GM06990 (cell line): ENCODE measurements at regions not wholly inside any gene's neighbourhood (a gene's known extent, or its start where the extent isn't known, plus 50 kb on each side); places are given as distances from the start of the nearest gene placed in this dataset.

Experiments
- DNase-seq: peaks from one replicate; pipeline ENCODE4 v3.0.0-alpha.2; 2011; ENCODE audit not compliant: insufficient read length; ENCODE audit errors: extremely low read depth
- H3K27me3 ChIP-seq: replicated peaks from 2 replicates; pipeline ENCODE4 v1.6.0; 2011; ENCODE audit warnings: low read length; ENCODE audit not compliant: control insufficient read depth, insufficient read depth
- H3K36me3 ChIP-seq: 2 replicates; pipeline ENCODE4 v1.5.1; 2011; ENCODE audit warnings: low read length; ENCODE audit not compliant: control insufficient read depth, insufficient read depth
- H3K4me3 ChIP-seq: replicated peaks from 2 replicates; pipeline ENCODE4 v1.5.1; 2011; ENCODE audit warnings: low read depth, mild to moderate bottlenecking, control low read depth, low read length
- CTCF ChIP-seq: IDR thresholded peaks from 2 replicates; pipeline ENCODE4 v1.5.1; 2011; ENCODE audit warnings: low read length, control low read depth, mild to moderate bottlenecking, inconsistent platforms; ENCODE audit not compliant: insufficient read depth, poor library complexity, severe bottlenecking

DNA sequence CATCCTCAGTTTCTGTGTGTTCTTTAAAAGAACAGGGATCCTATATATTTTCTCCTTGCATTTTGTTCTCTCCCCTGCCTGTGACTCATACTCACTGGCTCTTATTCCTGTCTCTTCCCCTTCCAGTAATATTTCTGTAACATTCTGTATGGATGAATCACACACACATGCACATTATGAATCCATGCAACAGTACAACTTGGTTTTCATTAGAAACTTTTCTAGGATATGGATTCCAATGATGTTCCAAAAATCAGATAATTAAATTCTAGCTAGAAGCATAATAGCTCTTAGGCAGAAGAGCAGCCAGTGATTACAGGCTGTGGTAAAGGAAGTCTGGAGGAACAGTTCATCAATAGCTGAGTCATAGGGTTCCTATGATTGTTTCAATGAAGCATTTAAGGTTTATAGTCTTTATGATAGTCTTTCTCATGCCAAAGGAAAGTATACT lies 119.6 kb upstream of the PMFBP1 start:
- no peak for TF ChIP-seq CTCF
- no peak for DNase-seq
- Histone ChIP-seq H3K4me3 (no peak overlapping the region), H3K27me3 (no peaks in the 10 kb centered on the region), H3K36me3 (no peaks in the 10 kb centered on the region)

- Histone ChIP-seq H3K4me3 (no peak overlapping the region), H3K36me3 (no peaks in the 10 kb centered on the region), H3K27me3 (no peaks in the 10 kb centered on the region)
- TF ChIP-seq CTCF = no peak
- no peak for DNase-seq
These were observed 119.2 kb upstream of the PMFBP1 start for GRCh38 chr16:72291121-72291520.

GRCh38 chr16:72287649-72288048 lies 115.7 kb upstream of the PMFBP1 start:
- H3K27me3 ChIP-seq = no peaks in the 10 kb centered on the region
- TF ChIP-seq CTCF = no peak
- no peak overlapping the region for H3K4me3 ChIP-seq
- no peaks in the 10 kb centered on the region for H3K36me3 ChIP-seq
- no peak for DNase-seq

DNA sequence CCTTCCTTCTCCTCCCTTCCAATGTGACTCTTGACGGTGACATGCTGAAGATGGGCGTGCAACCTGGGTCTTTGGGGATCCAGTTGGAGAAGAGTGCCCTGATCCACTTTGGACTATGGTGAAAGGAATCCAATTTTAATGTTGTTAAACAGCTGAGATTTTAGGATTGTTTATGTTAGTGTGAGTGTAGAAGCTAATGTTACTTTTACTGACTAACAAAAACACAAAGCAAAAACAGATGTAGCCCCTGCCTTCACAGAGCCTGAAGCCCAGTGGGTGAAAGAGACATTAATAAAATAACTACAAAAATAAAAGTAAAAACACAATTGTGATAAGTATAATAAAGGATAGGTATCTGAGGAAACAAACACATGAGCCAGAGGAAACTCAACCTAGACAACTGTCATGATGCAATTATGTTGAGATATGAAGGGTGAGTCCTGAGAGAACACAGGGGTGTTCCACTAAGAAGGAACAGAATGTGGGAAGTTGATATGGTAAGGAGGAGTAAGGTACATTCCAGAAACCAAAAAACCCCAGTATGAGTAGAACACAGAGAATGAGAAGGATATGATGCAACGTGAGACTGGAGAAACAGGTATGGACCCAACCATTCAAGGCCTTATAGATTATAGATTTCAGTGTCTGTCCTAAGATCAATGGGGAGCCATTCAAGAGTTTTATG lies 115.1 kb upstream of the PMFBP1 start:
- H3K4me3 ChIP-seq = no peak overlapping the region
- no peak for TF ChIP-seq CTCF
- no peaks in the 10 kb centered on the region for H3K27me3 ChIP-seq

GRCh38 chr16:72285728-72286127 lies 113.8 kb upstream of the PMFBP1 start:
- no peak for DNase-seq
- Histone ChIP-seq H3K27me3 (no peaks in the 10 kb centered on the region), H3K4me3 (no peak overlapping the region), H3K36me3 (no peaks in the 10 kb centered on the region)
- TF ChIP-seq CTCF = no peak

More for the DNA sequence above, 115.1 kb upstream of the PMFBP1 start:
- no peaks in the 10 kb centered on the region for H3K36me3 ChIP-seq
- no peak for DNase-seq

GRCh38 chr16:72285324-72285723 lies 113.4 kb upstream of the PMFBP1 start:
- Histone ChIP-seq H3K4me3 (no peak overlapping the region), H3K27me3 (no peaks in the 10 kb centered on the region), H3K36me3 (no peaks in the 10 kb centered on the region)
- TF ChIP-seq CTCF = no peak
- no peak for DNase-seq
